HS-5 (cell line): ENCODE measurements at regions not wholly inside any gene's neighbourhood (a gene's known extent, or its start where the extent isn't known, plus 50 kb on each side); places are given as distances from the start of the nearest gene placed in this dataset.
"Not testable (repeated sequence)": the region's sequence is repeated elsewhere in the genome, so short reads cannot be mapped to it uniquely, and the experiment has no call there.

Source experiments
- DNase-seq: peaks from one replicate; pipeline ENCODE4 v3.0.0-alpha.2; 2012; ENCODE audit warnings: low read depth

- no peak for DNase-seq
Observed at GRCh38 chr2:130251535-130251872, 53.3 kb upstream of the TUBA3E start.

GRCh38 chr2:130248355-130248754 lies 50.1 kb upstream of the TUBA3E start:
- DNase-seq: not testable (repeated sequence)
